Naive thymus-derived CD4-positive, alpha-beta T cell (primary cell): ENCODE measurements at regions not wholly inside any gene's neighbourhood (a gene's known extent, or its start where the extent isn't known, plus 50 kb on each side); places are given as distances from the start of the nearest gene placed in this dataset.

Experiments
- ATAC-seq: fragments of 150-1000 bp; cut with Tn5 transposase; 2 replicates; pipeline ENCODE4 v1.10.0; 2021; ENCODE audit warnings: mild to moderate bottlenecking, moderate library complexity
- CTCF ChIA-PET: fragments of 350-600 bp; sonication (Branson Sonifier 250); formaldehyde crosslinking; loops from one replicate; lab custom pipeline; 2021; ENCODE audit warnings: antibody characterized with exemption; lab: Charles Lee
- POLR2A ChIA-PET: fragments of 350-600 bp; sonication (Branson Sonifier 250); formaldehyde crosslinking; loops from one replicate; lab custom pipeline; 2021; ENCODE audit warnings: antibody characterized with exemption, inconsistent platforms; lab: Charles Lee
- DNase-seq, 9 donors: peaks; one replicate each; pipeline versions ENCODE4 v3.0.0 to v3.0.0-alpha.2; 2020 to 2022; ENCODE audit warnings: mixed read lengths in 1 of 9
- H3K27ac ChIP-seq: one replicate; pipeline ENCODE4 v1.7.0; 2013; ENCODE audit warnings: mild to moderate bottlenecking, low read depth, low read length, moderate library complexity
- H3K27me3 ChIP-seq, 2 donors: one replicate each; pipeline ENCODE4 v1.7.0; 2013; ENCODE audit warnings: low read length in 2 of 2, mild to moderate bottlenecking in 2 of 2, moderate library complexity in 2 of 2; ENCODE audit not compliant: control insufficient read depth in 2 of 2, insufficient read depth in 2 of 2
- H3K36me3 ChIP-seq, 3 experiments: 1 replicate in 2 of 3; 2 replicates in 1 of 3; pipeline ENCODE4 v1.7.0; 2013; ENCODE audit warnings: low read length in 3 of 3, mild to moderate bottlenecking in 3 of 3, moderate library complexity in 1 of 3; ENCODE audit not compliant: insufficient read depth in 3 of 3, control insufficient read depth in 2 of 3
- H3K4me1 ChIP-seq, 2 donors: one replicate each; pipeline ENCODE4 v1.7.0; 2013; ENCODE audit warnings: low read length in 2 of 2, mild to moderate bottlenecking in 2 of 2, moderate library complexity in 1 of 2; ENCODE audit not compliant: control insufficient read depth in 2 of 2, insufficient read depth in 2 of 2
- H3K4me3 ChIP-seq: 2 replicates; pipeline ENCODE4 v1.7.0; 2013; ENCODE audit warnings: mild to moderate bottlenecking, low read length
- H3K9me3 ChIP-seq, 3 experiments: 1 replicate in 2 of 3; 2 replicates in 1 of 3; pipeline ENCODE4 v1.7.0; 2013; ENCODE audit warnings: low read length in 3 of 3; ENCODE audit not compliant: control insufficient read depth in 2 of 3
- H3K27ac Mint-ChIP-seq, 9 donors: one replicate each; pipeline ENCODE4 v1.8.0; 2020 to 2022; ENCODE audit warnings: mixed read lengths in 9 of 9, mild to moderate bottlenecking in 8 of 9, moderate library complexity in 5 of 9, inconsistent platforms in 2 of 9
- H3K27me3 Mint-ChIP-seq, 5 donors: one replicate each; pipeline ENCODE4 v1.8.0; 2021 to 2022; ENCODE audit warnings: mixed read lengths in 5 of 5, mild to moderate bottlenecking in 1 of 5
- H3K36me3 Mint-ChIP-seq, 5 donors: one replicate each; pipeline ENCODE4 v1.8.0; 2020 to 2022; ENCODE audit warnings: mixed read lengths in 5 of 5, mild to moderate bottlenecking in 3 of 5, inconsistent platforms in 1 of 5
- H3K4me1 Mint-ChIP-seq, 7 donors: one replicate each; pipeline ENCODE4 v1.8.0; 2020 to 2022; ENCODE audit warnings: mixed read lengths in 7 of 7, mild to moderate bottlenecking in 3 of 7, inconsistent platforms in 1 of 7
- H3K4me3 Mint-ChIP-seq, 10 donors: one replicate each; pipeline ENCODE4 v1.8.0; 2020 to 2022; ENCODE audit warnings: mild to moderate bottlenecking in 10 of 10, mixed read lengths in 10 of 10, moderate library complexity in 6 of 10, inconsistent platforms in 2 of 10
- H3K9me3 Mint-ChIP-seq, 11 donors: one replicate each; pipeline ENCODE4 v1.8.0; 2020 to 2022; ENCODE audit warnings: mixed read lengths in 11 of 11, mild to moderate bottlenecking in 4 of 11, inconsistent platforms in 1 of 11, moderate library complexity in 1 of 11
- intact Hi-C, 2 donors: fragments of 100-400 bp; cut with micrococcal nuclease; formaldehyde crosslinking; loops; one replicate each; pipeline ENCODE4 v1.15.1; 2023

- ChIA-PET CTCF (no interaction called here), POLR2A (no interaction called here)
- Histone ChIP-seq H3K27ac (no peak overlapping the region), H3K36me3 (no peaks in the 10 kb centered on the region), H3K27me3 (no peaks in the 10 kb centered on the region), H3K9me3 (no peaks in the 10 kb centered on the region), H3K4me1 (no peaks in the 10 kb centered on the region), H3K4me3 (no peak overlapping the region)
- DNase-seq = no peak
- intact Hi-C loops = no loop called here
- no peak for ATAC-seq
- Mint-ChIP-seq H3K9me3 (peaks cover 0 to 20% (median 6%) of the 10 kb centered on the region in 11 donors), H3K36me3 (no peaks in the 10 kb centered on the region), H3K4me1 (no peaks in the 10 kb centered on the region), H3K4me3 (no peak overlapping the region), H3K27ac (no peak overlapping the region), H3K27me3 (no peaks in the 10 kb centered on the region)
Measured at GRCh38 chr13:67877031-67877430, 646.9 kb upstream of the PCDH9 start.

- Histone ChIP-seq H3K9me3 (no peaks in the 10 kb centered on the region), H3K36me3 (no peaks in the 10 kb centered on the region), H3K27ac (no peak overlapping the region), H3K27me3 (no peaks in the 10 kb centered on the region), H3K4me1 (no peaks in the 10 kb centered on the region), H3K4me3 (no peak overlapping the region)
- ChIA-PET POLR2A (no interaction called here), CTCF (no interaction called here)
- intact Hi-C loops = no loop called here
- no peaks in the 10 kb centered on the region for H3K36me3 Mint-ChIP-seq
- H3K27me3 Mint-ChIP-seq = no peaks in the 10 kb centered on the region
- H3K4me3 Mint-ChIP-seq = no peak overlapping the region
- DNase-seq = no peak
- no peaks in the 10 kb centered on the region for H3K4me1 Mint-ChIP-seq
- H3K27ac Mint-ChIP-seq = no peak overlapping the region
- ATAC-seq = no peak
- H3K9me3 Mint-ChIP-seq = peaks cover 0 to 13% (median 7%) of the 10 kb centered on the region in 11 donors
Measured at GRCh38 chr13:67867206-67867605, 637.1 kb upstream of the PCDH9 start.

GRCh38 chr13:67860315-67860714, 630.2 kb upstream of the PCDH9 start:
- Mint-ChIP-seq H3K36me3 (no peaks in the 10 kb centered on the region), H3K4me3 (no peak overlapping the region), H3K27me3 (no peaks in the 10 kb centered on the region), H3K9me3 (peaks cover 0 to 31% (median 5%) of the 10 kb centered on the region in 11 donors), H3K4me1 (no peaks in the 10 kb centered on the region), H3K27ac (no peak overlapping the region)
- intact Hi-C loops = no loop called here
- CTCF ChIA-PET = no interaction called here
- no peaks in the 10 kb centered on the region for H3K27me3 ChIP-seq
- ATAC-seq (no peak), DNase-seq (no peak)
- no peaks in the 10 kb centered on the region for H3K9me3 ChIP-seq
- H3K27ac ChIP-seq = no peak overlapping the region
- no peaks in the 10 kb centered on the region for H3K4me1 ChIP-seq
- POLR2A ChIA-PET = no interaction called here
- H3K4me3 ChIP-seq = no peak overlapping the region
- H3K36me3 ChIP-seq = no peaks in the 10 kb centered on the region

- Histone ChIP-seq H3K4me1 (no peaks in the 10 kb centered on the region), H3K27ac (no peak overlapping the region), H3K9me3 (no peaks in the 10 kb centered on the region), H3K4me3 (no peak overlapping the region), H3K36me3 (no peaks in the 10 kb centered on the region), H3K27me3 (no peaks in the 10 kb centered on the region)
- H3K27ac Mint-ChIP-seq = no peak overlapping the region
- DNase-seq (no peak), ATAC-seq (no peak)
- CTCF ChIA-PET = no interaction called here
- intact Hi-C loops = no loop called here
- H3K9me3 Mint-ChIP-seq = peaks cover 0 to 27% (median 5%) of the 10 kb centered on the region in 11 donors
- no peaks in the 10 kb centered on the region for H3K36me3 Mint-ChIP-seq
- H3K27me3 Mint-ChIP-seq = no peaks in the 10 kb centered on the region
- no peak overlapping the region for H3K4me3 Mint-ChIP-seq
- no peaks in the 10 kb centered on the region for H3K4me1 Mint-ChIP-seq
- POLR2A ChIA-PET = no interaction called here
Measured at GRCh38 chr13:67859904-67860303, 629.8 kb upstream of the PCDH9 start.

- Histone ChIP-seq H3K4me3 (no peak overlapping the region), H3K27me3 (no peaks in the 10 kb centered on the region), H3K36me3 (no peaks in the 10 kb centered on the region), H3K9me3 (no peaks in the 10 kb centered on the region), H3K27ac (no peak overlapping the region), H3K4me1 (no peaks in the 10 kb centered on the region)
- ChIA-PET CTCF (no interaction called here), POLR2A (no interaction called here)
- H3K4me1 Mint-ChIP-seq = no peaks in the 10 kb centered on the region
- no peak overlapping the region for H3K4me3 Mint-ChIP-seq
- intact Hi-C loops = no loop called here
- H3K27me3 Mint-ChIP-seq = no peaks in the 10 kb centered on the region
- peaks cover 0 to 29% (median 6%) of the 10 kb centered on the region in 11 donors for H3K9me3 Mint-ChIP-seq
- ATAC-seq (no peak), DNase-seq (no peak)
- no peaks in the 10 kb centered on the region for H3K36me3 Mint-ChIP-seq
- no peak overlapping the region for H3K27ac Mint-ChIP-seq
Measured at GRCh38 chr13:67857581-67858310, 627.6 kb upstream of the PCDH9 start.

GRCh38 chr13:67856955-67857354, 626.8 kb upstream of the PCDH9 start:
- DNase-seq (no peak), ATAC-seq (no peak)
- no peaks in the 10 kb centered on the region for H3K36me3 Mint-ChIP-seq
- Histone ChIP-seq H3K27me3 (no peaks in the 10 kb centered on the region), H3K27ac (no peak overlapping the region), H3K4me3 (no peak overlapping the region), H3K36me3 (no peaks in the 10 kb centered on the region), H3K4me1 (no peaks in the 10 kb centered on the region), H3K9me3 (no peaks in the 10 kb centered on the region)
- H3K27ac Mint-ChIP-seq = no peak overlapping the region
- ChIA-PET POLR2A (no interaction called here), CTCF (no interaction called here)
- H3K4me1 Mint-ChIP-seq = no peaks in the 10 kb centered on the region
- H3K9me3 Mint-ChIP-seq = peaks cover 0 to 29% (median 6%) of the 10 kb centered on the region in 11 donors
- no peak overlapping the region for H3K4me3 Mint-ChIP-seq
- intact Hi-C loops = no loop called here
- no peaks in the 10 kb centered on the region for H3K27me3 Mint-ChIP-seq

GRCh38 chr13:67855741-67856238, 625.7 kb upstream of the PCDH9 start:
- H3K27ac ChIP-seq = no peak overlapping the region
- Mint-ChIP-seq H3K27me3 (no peaks in the 10 kb centered on the region), H3K9me3 (peaks cover 0 to 28% (median 9%) of the 10 kb centered on the region in 11 donors), H3K4me3 (no peak overlapping the region), H3K4me1 (no peaks in the 10 kb centered on the region), H3K36me3 (no peaks in the 10 kb centered on the region), H3K27ac (no peak overlapping the region)
- ATAC-seq (no peak), DNase-seq (no peak)
- intact Hi-C loops = no loop called here
- H3K27me3 ChIP-seq = no peaks in the 10 kb centered on the region
- H3K9me3 ChIP-seq = peaks cover 0 to 5% (median 0%) of the 10 kb centered on the region in 3 experiments
- no peak overlapping the region for H3K4me3 ChIP-seq
- H3K36me3 ChIP-seq = no peaks in the 10 kb centered on the region
- ChIA-PET POLR2A (no interaction called here), CTCF (no interaction called here)
- no peaks in the 10 kb centered on the region for H3K4me1 ChIP-seq
